Liver (tissue), 8 donors: ENCODE measurements at regions not wholly inside any gene's neighbourhood (a gene's known extent, or its start where the extent isn't known, plus 50 kb on each side); places are given as distances from the start of the nearest gene placed in this dataset.

Experiments
- DNase-seq: peaks from one replicate; pipeline ENCODE4 v3.0.0-alpha.2; 2017; ENCODE audit warnings: low spot score
- H3K27ac ChIP-seq, 2 donors: one replicate each; pipeline ENCODE4 v1.7.0; 2013; ENCODE audit warnings: inconsistent platforms in 2 of 2, low read length in 2 of 2, control low read depth in 1 of 2, low read depth in 1 of 2, mild to moderate bottlenecking in 1 of 2
- H3K27me3 ChIP-seq, 4 donors: one replicate each; pipeline versions ENCODE4 v1.6.1 to v1.7.0; 2013; ENCODE audit warnings: low read length in 3 of 4, inconsistent platforms in 1 of 4, mild to moderate bottlenecking in 1 of 4, moderate library complexity in 1 of 4; ENCODE audit not compliant: control insufficient read depth in 4 of 4, insufficient read depth in 4 of 4
- H3K36me3 ChIP-seq, 4 donors: one replicate each; pipeline versions ENCODE4 v1.6.1 to v1.7.0; 2013; ENCODE audit warnings: low read length in 3 of 4, mild to moderate bottlenecking in 3 of 4, low read depth in 1 of 4, moderate library complexity in 1 of 4; ENCODE audit not compliant: control insufficient read depth in 4 of 4, insufficient read depth in 3 of 4
- H3K4me1 ChIP-seq, 4 donors: one replicate each; pipeline versions ENCODE4 v1.6.1 to v1.7.0; 2013; ENCODE audit warnings: low read length in 3 of 4, mild to moderate bottlenecking in 3 of 4, moderate library complexity in 1 of 4; ENCODE audit not compliant: control insufficient read depth in 4 of 4, insufficient read depth in 4 of 4
- H3K4me3 ChIP-seq, 3 donors: one replicate each; pipeline versions ENCODE4 v1.6.1 to v1.7.0; 2013; ENCODE audit warnings: low read length in 3 of 3, control low read depth in 1 of 3, low read depth in 1 of 3, mild to moderate bottlenecking in 1 of 3
- H3K9ac ChIP-seq, 2 donors: one replicate each; pipeline ENCODE4 v1.7.0; 2013; ENCODE audit warnings: low read length in 2 of 2, mild to moderate bottlenecking in 2 of 2, moderate library complexity in 2 of 2, control low read depth in 1 of 2, low read depth in 1 of 2
- H3K9me3 ChIP-seq, 4 donors: one replicate each; pipeline versions ENCODE4 v1.6.1 to v1.7.0; 2013; ENCODE audit warnings: low read length in 3 of 4; ENCODE audit not compliant: control insufficient read depth in 4 of 4
- ATF3 ChIP-seq: IDR thresholded peaks from 2 replicates; pipeline ENCODE4 v1.6.1; 2016; ENCODE audit warnings: antibody characterized with exemption
- CTCF ChIP-seq: fragments of 150-350 bp; IDR thresholded peaks from 2 replicates; pipeline ENCODE4 v1.5.1; 2017; ENCODE audit warnings: improper control_type of control experiment, low read depth, low read length; ENCODE audit not compliant: missing input control
- EGR1 ChIP-seq, 2 donors: IDR thresholded peaks; 2 replicates each; pipeline ENCODE4 v1.6.1; 2016 to 2018; ENCODE audit warnings: antibody characterized with exemption in 2 of 2, low read depth in 2 of 2
- FOXA1 ChIP-seq: IDR thresholded peaks from 2 replicates; pipeline ENCODE4 v1.6.1; 2016; ENCODE audit warnings: antibody characterized with exemption
- FOXA2 ChIP-seq: IDR thresholded peaks from 2 replicates; pipeline ENCODE4 v1.6.1; 2016; ENCODE audit warnings: antibody characterized with exemption
- GABPA ChIP-seq, 2 donors: IDR thresholded peaks in 1 of 2; conservative IDR thresholded peaks in 1 of 2; 2 replicates each; pipeline ENCODE4 v1.6.1; 2016; ENCODE audit warnings: antibody characterized with exemption in 2 of 2, mild to moderate bottlenecking in 1 of 2, moderate library complexity in 1 of 2
- HNF4A ChIP-seq, 2 donors: conservative IDR thresholded peaks; 2 replicates each; pipeline ENCODE4 v1.6.1; 2016; ENCODE audit warnings: antibody characterized with exemption in 2 of 2, mild to moderate bottlenecking in 2 of 2
- HNF4G ChIP-seq: IDR thresholded peaks from 2 replicates; pipeline ENCODE4 v1.6.1; 2016; ENCODE audit warnings: antibody characterized with exemption
- JUND ChIP-seq, 2 donors: IDR thresholded peaks; 2 replicates each; pipeline ENCODE4 v1.6.1; 2016; ENCODE audit warnings: antibody characterized with exemption in 2 of 2
- MAX ChIP-seq: IDR thresholded peaks from 2 replicates; pipeline ENCODE4 v1.6.1; 2016; ENCODE audit warnings: antibody characterized with exemption
- NR2F2 ChIP-seq: IDR thresholded peaks from 2 replicates; pipeline ENCODE4 v1.6.1; 2016; ENCODE audit warnings: antibody characterized with exemption
- RAD21 ChIP-seq, 2 donors: IDR thresholded peaks; 2 replicates each; pipeline ENCODE4 v1.6.1; 2016; ENCODE audit warnings: antibody characterized with exemption in 2 of 2, mild to moderate bottlenecking in 2 of 2
- RXRA ChIP-seq, 2 donors: IDR thresholded peaks; 2 replicates each; pipeline ENCODE4 v1.6.1; 2017 to 2018; ENCODE audit warnings: antibody characterized with exemption in 2 of 2, mild to moderate bottlenecking in 1 of 2
- SP1 ChIP-seq: IDR thresholded peaks from 2 replicates; pipeline ENCODE4 v1.6.1; 2018; ENCODE audit warnings: antibody characterized with exemption, mild to moderate bottlenecking
- TAF1 ChIP-seq: conservative IDR thresholded peaks from 2 replicates; pipeline ENCODE4 v1.6.1; 2016; ENCODE audit warnings: antibody characterized with exemption, mild to moderate bottlenecking
- YY1 ChIP-seq: IDR thresholded peaks from 2 replicates; pipeline ENCODE4 v1.6.1; 2016; ENCODE audit warnings: antibody characterized with exemption, mild to moderate bottlenecking
- ZBTB33 ChIP-seq: IDR thresholded peaks from 2 replicates; pipeline ENCODE4 v1.6.1; 2016; ENCODE audit warnings: antibody characterized with exemption
- WGBS: extraction: QIAGEN DNeasy Blood & Tissue Kit; methylation state at CpG from one replicate; pipeline ENCODE4 v1.1.7; 2013; 5-methylcytosine and 5-hydroxymethylcytosine counted together
- TF ChIP-seq, protein P1 (sequence below): IDR thresholded peaks from 2 replicates; pipeline ENCODE4 v1.6.1; 2016; ENCODE audit warnings: antibody characterized with exemption, mild to moderate bottlenecking
- donor health status: healthy.
- donor health status: healthy.
- donor health status: healthy.
- donor health status: healthy.
- donor health status: healthy.

- no peaks in the 10 kb centered on the region for H3K27me3 ChIP-seq
- no peak overlapping the region for H3K9ac ChIP-seq
- no peak overlapping the region for H3K27ac ChIP-seq
- WGBS = 83% methylated on average over 2 of the region's 2 CpGs
- no peak overlapping the region for H3K4me3 ChIP-seq
- no peaks in the 10 kb centered on the region for H3K36me3 ChIP-seq
- no peak for TF ChIP-seq RAD21 (IDR thresholded peaks at IDR 0.05)
- no peaks in the 10 kb centered on the region for H3K9me3 ChIP-seq
- DNase-seq = no peak
- no peaks in the 10 kb centered on the region for H3K4me1 ChIP-seq
Observed at GRCh38 chr10:21065621-21066248, 168.6 kb upstream of the NEBL start.

GRCh38 chr10:21061982-21062381, 164.9 kb upstream of the NEBL start:
- H3K9ac ChIP-seq = no peak overlapping the region
- H3K4me1 ChIP-seq = no peaks in the 10 kb centered on the region
- WGBS = 54% methylated on average over 4 of the region's 4 CpGs
- no peak overlapping the region for H3K27ac ChIP-seq
- H3K36me3 ChIP-seq = no peaks in the 10 kb centered on the region
- peaks cover 0 to 5% (median 1%) of the 10 kb centered on the region in 4 donors for H3K9me3 ChIP-seq
- DNase-seq = no peak
- no peaks in the 10 kb centered on the region for H3K27me3 ChIP-seq
- TF ChIP-seq RXRA (IDR thresholded peaks at IDR 0.05) (no peak), EGR1 (IDR thresholded peaks at IDR 0.05; ENCODE audit: low read depth in 2 of 2) (no peak), TAF1 (no peak)
- H3K4me3 ChIP-seq = no peak overlapping the region

DNA sequence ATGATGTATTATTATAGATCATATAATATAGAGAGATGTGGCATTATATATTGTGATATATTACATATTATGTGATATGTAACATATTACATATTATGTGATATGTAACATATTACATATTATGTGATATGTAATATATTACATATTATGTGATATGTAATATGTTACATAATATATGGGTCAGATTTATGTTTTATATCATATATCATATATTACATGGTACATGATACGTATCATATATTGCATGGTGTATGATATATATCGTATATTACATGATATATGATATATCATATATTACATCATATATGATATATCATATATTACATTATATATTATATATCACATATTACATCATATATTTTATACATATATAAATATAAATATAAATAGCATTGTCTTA, 164.1 kb upstream of the NEBL start:
- 98% methylated on average over 2 of the region's 2 CpGs for WGBS
- Histone ChIP-seq H3K9me3 (peaks cover 0 to 5% (median 1%) of the 10 kb centered on the region in 4 donors), H3K36me3 (no peaks in the 10 kb centered on the region), H3K4me3 (no peak overlapping the region), H3K4me1 (no peaks in the 10 kb centered on the region), H3K9ac (no peak overlapping the region), H3K27ac (no peak overlapping the region), H3K27me3 (no peaks in the 10 kb centered on the region)
- TF ChIP-seq CTCF (no peak), ATF3 (no peak), FOXA1 (no peak), TAF1 (no peak), HNF4G (no peak), HNF4A (conservative IDR thresholded peaks at IDR 0.05) (no peak), JUND (IDR thresholded peaks at IDR 0.05) (no peak), FOXA2 (no peak), EGR1 (IDR thresholded peaks at IDR 0.05; ENCODE audit: low read depth in 2 of 2) (no peak), GABPA (IDR thresholded peaks at IDR 0.05 in 1 of 2, conservative IDR thresholded peaks at IDR 0.05 in 1 of 2) (no peak), ZBTB33 (no peak), RAD21 (IDR thresholded peaks at IDR 0.05) (no peak), NR2F2 (no peak), SP1 (no peak), MAX (no peak), YY1 (no peak), RXRA (IDR thresholded peaks at IDR 0.05) (no peak)
- TF ChIP-seq, protein P1, sequence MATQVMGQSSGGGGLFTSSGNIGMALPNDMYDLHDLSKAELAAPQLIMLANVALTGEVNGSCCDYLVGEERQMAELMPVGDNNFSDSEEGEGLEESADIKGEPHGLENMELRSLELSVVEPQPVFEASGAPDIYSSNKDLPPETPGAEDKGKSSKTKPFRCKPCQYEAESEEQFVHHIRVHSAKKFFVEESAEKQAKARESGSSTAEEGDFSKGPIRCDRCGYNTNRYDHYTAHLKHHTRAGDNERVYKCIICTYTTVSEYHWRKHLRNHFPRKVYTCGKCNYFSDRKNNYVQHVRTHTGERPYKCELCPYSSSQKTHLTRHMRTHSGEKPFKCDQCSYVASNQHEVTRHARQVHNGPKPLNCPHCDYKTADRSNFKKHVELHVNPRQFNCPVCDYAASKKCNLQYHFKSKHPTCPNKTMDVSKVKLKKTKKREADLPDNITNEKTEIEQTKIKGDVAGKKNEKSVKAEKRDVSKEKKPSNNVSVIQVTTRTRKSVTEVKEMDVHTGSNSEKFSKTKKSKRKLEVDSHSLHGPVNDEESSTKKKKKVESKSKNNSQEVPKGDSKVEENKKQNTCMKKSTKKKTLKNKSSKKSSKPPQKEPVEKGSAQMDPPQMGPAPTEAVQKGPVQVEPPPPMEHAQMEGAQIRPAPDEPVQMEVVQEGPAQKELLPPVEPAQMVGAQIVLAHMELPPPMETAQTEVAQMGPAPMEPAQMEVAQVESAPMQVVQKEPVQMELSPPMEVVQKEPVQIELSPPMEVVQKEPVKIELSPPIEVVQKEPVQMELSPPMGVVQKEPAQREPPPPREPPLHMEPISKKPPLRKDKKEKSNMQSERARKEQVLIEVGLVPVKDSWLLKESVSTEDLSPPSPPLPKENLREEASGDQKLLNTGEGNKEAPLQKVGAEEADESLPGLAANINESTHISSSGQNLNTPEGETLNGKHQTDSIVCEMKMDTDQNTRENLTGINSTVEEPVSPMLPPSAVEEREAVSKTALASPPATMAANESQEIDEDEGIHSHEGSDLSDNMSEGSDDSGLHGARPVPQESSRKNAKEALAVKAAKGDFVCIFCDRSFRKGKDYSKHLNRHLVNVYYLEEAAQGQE = no peak
- no peak for DNase-seq
